ENCODE measurements at regions not wholly inside any gene's neighbourhood (a gene's known extent, or its start where the extent isn't known, plus 50 kb on each side); places are given as distances from the start of the nearest gene placed in this dataset.

- Histone ChIP-seq H3K27me3 (ENCODE audit: insufficient read depth, low read length) (peaks cover 2% of the 10 kb centered on the region; the same call in 1 of the 2 replicates), H4K5ac (ENCODE audit: insufficient read length, low read depth, low read length) (no peak overlapping the region), H4K91ac (ENCODE audit: insufficient read length, low read depth, low read length) (no peak overlapping the region), H3K4me1 (ENCODE audit: insufficient read depth, low read length) (no peaks in the 10 kb centered on the region), H3K4ac (ENCODE audit: low read depth, low read length) (no peak overlapping the region), H2BK12ac (ENCODE audit: insufficient read length, low read depth, low read length) (no peak overlapping the region), H2AK5ac (ENCODE audit: insufficient read length, low read length) (no peak overlapping the region), H3K56ac (ENCODE audit: insufficient read length, low read depth, low read length) (no peak overlapping the region), H3K79me2 (ENCODE audit: insufficient read depth, low read length) (no peaks in the 10 kb centered on the region), H3K27ac (ENCODE audit: insufficient read length, low read depth, low read length) (no peak overlapping the region), H3K79me1 (ENCODE audit: insufficient read depth, low read depth, low read length, poor library complexity, severe bottlenecking) (no peaks in the 10 kb centered on the region), H3K4me2 (ENCODE audit: insufficient read depth, insufficient read length, low read length) (no peak overlapping the region), H2BK20ac (ENCODE audit: low read depth, low read length, poor library complexity, severe bottlenecking) (no peak overlapping the region), H3T11ph (ENCODE audit: low read length) (no peak overlapping the region), H3K9me3 (ENCODE audit: control insufficient read depth, low read depth, low read length) (no peaks in the 10 kb centered on the region), H2BK120ac (ENCODE audit: low read depth, low read length, poor library complexity, severe bottlenecking) (no peak overlapping the region), H3K9ac (ENCODE audit: extremely low read depth, insufficient read length, low read length) (no peak overlapping the region), H4K8ac (replicated peaks; ENCODE audit: insufficient read length, low read depth, low read length) (no peak overlapping the region), H3K18ac (ENCODE audit: insufficient read length, low read depth, low read length) (no peak overlapping the region), H2BK15ac (ENCODE audit: low read depth, low read length) (no peak overlapping the region), H2BK5ac (ENCODE audit: insufficient read length, low read length) (no peak overlapping the region), H2AFZ (ENCODE audit: low read length) (no peak overlapping the region), H3K23me2 (ENCODE audit: insufficient read length, low read depth, low read length, poor library complexity, severe bottlenecking) (no peaks in the 10 kb centered on the region), H3K23ac (ENCODE audit: insufficient read length, low read depth, low read length) (no peak overlapping the region), H3K14ac (ENCODE audit: insufficient read depth, low read length) (no peak overlapping the region), H4K20me1 (ENCODE audit: control insufficient read depth, insufficient read depth, insufficient read length) (no peaks in the 10 kb centered on the region)
- Mint-ChIP-seq H3K27me3 (ENCODE audit: low read depth) (peaks cover 2% of the 10 kb centered on the region), H3K4me1 (peaks cover 5 to 6% of the 10 kb centered on the region in 2 experiments), H3K27ac (no peak overlapping the region; a peak in 1 of 7 replicates), H3K9me3 (peaks cover 7 to 15% of the 10 kb centered on the region in 2 experiments; a peak in 4 of 5 replicates), H3K36me3 (ENCODE audit: insufficient read depth in 1 of 3, low read depth in 3 of 3) (peaks cover 0 to 1% (median 0%) of the 10 kb centered on the region in 3 experiments; a peak in 1 of 7 replicates), H3K4me3 (no peak overlapping the region; a peak in 1 of 5 replicates)
- no peak for DNase-seq
- no CpG with 5 or more reads among the region's 17 CpGs for WGBS (ENCODE audit: extremely low coverage, insufficient read length, low lambda C conversion rate)
- TF ChIP-seq, protein P1, sequence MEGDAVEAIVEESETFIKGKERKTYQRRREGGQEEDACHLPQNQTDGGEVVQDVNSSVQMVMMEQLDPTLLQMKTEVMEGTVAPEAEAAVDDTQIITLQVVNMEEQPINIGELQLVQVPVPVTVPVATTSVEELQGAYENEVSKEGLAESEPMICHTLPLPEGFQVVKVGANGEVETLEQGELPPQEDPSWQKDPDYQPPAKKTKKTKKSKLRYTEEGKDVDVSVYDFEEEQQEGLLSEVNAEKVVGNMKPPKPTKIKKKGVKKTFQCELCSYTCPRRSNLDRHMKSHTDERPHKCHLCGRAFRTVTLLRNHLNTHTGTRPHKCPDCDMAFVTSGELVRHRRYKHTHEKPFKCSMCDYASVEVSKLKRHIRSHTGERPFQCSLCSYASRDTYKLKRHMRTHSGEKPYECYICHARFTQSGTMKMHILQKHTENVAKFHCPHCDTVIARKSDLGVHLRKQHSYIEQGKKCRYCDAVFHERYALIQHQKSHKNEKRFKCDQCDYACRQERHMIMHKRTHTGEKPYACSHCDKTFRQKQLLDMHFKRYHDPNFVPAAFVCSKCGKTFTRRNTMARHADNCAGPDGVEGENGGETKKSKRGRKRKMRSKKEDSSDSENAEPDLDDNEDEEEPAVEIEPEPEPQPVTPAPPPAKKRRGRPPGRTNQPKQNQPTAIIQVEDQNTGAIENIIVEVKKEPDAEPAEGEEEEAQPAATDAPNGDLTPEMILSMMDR (conservative IDR thresholded peaks at IDR 0.05) = no peak
Measured at GRCh38 chr12:124693111-124693723, 125.8 kb upstream of the NCOR2 start.

All from H9 (cell line).